ENCODE measurements at regions not wholly inside any gene's neighbourhood (a gene's known extent, or its start where the extent isn't known, plus 50 kb on each side); places are given as distances from the start of the nearest gene placed in this dataset.

GRCh38 chr1:30478283-30478682 is 245.1 kb downstream of the MATN1 start:
- H2AFZ ChIP-seq (ENCODE audit: low read depth, low read length, poor library complexity, severe bottlenecking): no peak overlapping the region
- ATAC-seq (no peak), DNase-seq (ENCODE audit: low read depth, low spot score) (no peak)
- H3K9me3 ChIP-seq (ENCODE audit: control insufficient read depth in 1 of 2, insufficient read depth in 1 of 2, low read depth in 1 of 2, low read length in 2 of 2): peaks cover 14 to 23% of the 10 kb centered on the region in 2 experiments; a peak in 2 of 4 replicates
- no TSS peak for BruUV-seq (replicated peaks)
- ChIA-PET RAD21 (ENCODE audit: low non-redundant PET in 1 of 2, low total read pairs in 2 of 2, uncharacterized antibody in 2 of 2, unreplicated experiment in 2 of 2) (no interaction called here), CTCF (no interaction called here), POLR2A (no interaction called here)
- H3K27me3 ChIP-seq (ENCODE audit: insufficient read depth, low read length): peaks cover 11% of the 10 kb centered on the region
- no peak overlapping the region for H3K27ac ChIP-seq (ENCODE audit: low read depth, low read length)
- H3K9ac ChIP-seq (ENCODE audit: low read length): no peak overlapping the region
- no peaks in the 10 kb centered on the region for H3K4me1 ChIP-seq (ENCODE audit: control insufficient read depth in 1 of 2, insufficient read depth in 2 of 2, low read length in 2 of 2)
- intact Hi-C loops (cut with micrococcal nuclease): no loop called here
- H3K79me2 ChIP-seq (ENCODE audit: insufficient read depth, low read length): no peaks in the 10 kb centered on the region
- TF ChIP-seq, protein P1, sequence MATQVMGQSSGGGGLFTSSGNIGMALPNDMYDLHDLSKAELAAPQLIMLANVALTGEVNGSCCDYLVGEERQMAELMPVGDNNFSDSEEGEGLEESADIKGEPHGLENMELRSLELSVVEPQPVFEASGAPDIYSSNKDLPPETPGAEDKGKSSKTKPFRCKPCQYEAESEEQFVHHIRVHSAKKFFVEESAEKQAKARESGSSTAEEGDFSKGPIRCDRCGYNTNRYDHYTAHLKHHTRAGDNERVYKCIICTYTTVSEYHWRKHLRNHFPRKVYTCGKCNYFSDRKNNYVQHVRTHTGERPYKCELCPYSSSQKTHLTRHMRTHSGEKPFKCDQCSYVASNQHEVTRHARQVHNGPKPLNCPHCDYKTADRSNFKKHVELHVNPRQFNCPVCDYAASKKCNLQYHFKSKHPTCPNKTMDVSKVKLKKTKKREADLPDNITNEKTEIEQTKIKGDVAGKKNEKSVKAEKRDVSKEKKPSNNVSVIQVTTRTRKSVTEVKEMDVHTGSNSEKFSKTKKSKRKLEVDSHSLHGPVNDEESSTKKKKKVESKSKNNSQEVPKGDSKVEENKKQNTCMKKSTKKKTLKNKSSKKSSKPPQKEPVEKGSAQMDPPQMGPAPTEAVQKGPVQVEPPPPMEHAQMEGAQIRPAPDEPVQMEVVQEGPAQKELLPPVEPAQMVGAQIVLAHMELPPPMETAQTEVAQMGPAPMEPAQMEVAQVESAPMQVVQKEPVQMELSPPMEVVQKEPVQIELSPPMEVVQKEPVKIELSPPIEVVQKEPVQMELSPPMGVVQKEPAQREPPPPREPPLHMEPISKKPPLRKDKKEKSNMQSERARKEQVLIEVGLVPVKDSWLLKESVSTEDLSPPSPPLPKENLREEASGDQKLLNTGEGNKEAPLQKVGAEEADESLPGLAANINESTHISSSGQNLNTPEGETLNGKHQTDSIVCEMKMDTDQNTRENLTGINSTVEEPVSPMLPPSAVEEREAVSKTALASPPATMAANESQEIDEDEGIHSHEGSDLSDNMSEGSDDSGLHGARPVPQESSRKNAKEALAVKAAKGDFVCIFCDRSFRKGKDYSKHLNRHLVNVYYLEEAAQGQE (IDR thresholded peaks at IDR 0.05; ENCODE audit: low read depth): no peak
- TF ChIP-seq, protein P2, sequence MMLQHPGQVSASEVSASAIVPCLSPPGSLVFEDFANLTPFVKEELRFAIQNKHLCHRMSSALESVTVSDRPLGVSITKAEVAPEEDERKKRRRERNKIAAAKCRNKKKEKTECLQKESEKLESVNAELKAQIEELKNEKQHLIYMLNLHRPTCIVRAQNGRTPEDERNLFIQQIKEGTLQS (IDR thresholded peaks at IDR 0.05): no peak
- no peak for TF ChIP-seq POLR2A (IDR thresholded peaks at IDR 0.05; ENCODE audit: borderline replicate concordance, extremely low read depth, insufficient read depth, insufficient read length)
- TF ChIP-seq, protein P3, sequence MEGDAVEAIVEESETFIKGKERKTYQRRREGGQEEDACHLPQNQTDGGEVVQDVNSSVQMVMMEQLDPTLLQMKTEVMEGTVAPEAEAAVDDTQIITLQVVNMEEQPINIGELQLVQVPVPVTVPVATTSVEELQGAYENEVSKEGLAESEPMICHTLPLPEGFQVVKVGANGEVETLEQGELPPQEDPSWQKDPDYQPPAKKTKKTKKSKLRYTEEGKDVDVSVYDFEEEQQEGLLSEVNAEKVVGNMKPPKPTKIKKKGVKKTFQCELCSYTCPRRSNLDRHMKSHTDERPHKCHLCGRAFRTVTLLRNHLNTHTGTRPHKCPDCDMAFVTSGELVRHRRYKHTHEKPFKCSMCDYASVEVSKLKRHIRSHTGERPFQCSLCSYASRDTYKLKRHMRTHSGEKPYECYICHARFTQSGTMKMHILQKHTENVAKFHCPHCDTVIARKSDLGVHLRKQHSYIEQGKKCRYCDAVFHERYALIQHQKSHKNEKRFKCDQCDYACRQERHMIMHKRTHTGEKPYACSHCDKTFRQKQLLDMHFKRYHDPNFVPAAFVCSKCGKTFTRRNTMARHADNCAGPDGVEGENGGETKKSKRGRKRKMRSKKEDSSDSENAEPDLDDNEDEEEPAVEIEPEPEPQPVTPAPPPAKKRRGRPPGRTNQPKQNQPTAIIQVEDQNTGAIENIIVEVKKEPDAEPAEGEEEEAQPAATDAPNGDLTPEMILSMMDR (IDR thresholded peaks at IDR 0.05 in 2 of 3, conservative IDR thresholded peaks at IDR 0.05 in 1 of 3; ENCODE audit: borderline replicate concordance in 1 of 3, insufficient read depth in 1 of 3, low read depth in 2 of 3, low read length in 2 of 3): no peak
- TF ChIP-seq YY1 (IDR thresholded peaks at IDR 0.05; ENCODE audit: extremely low read depth, insufficient replicate concordance, low read depth, low read length): no peak
- no peak for TF ChIP-seq POLR2AphosphoS5 (IDR thresholded peaks at IDR 0.05; ENCODE audit: low read depth, low read length)
- TF ChIP-seq ZFX (IDR thresholded peaks at IDR 0.05): no peak
- no peak for TF ChIP-seq CEBPB (IDR thresholded peaks at IDR 0.05; ENCODE audit: low read depth)
- H3K4me3 ChIP-seq (replicated peaks in 1 of 2; ENCODE audit: low read depth in 1 of 2, low read length in 2 of 2): no peak overlapping the region
- no peaks in the 10 kb centered on the region for H3K36me3 ChIP-seq (ENCODE audit: control insufficient read depth in 1 of 2, insufficient read depth in 2 of 2, low read length in 2 of 2)
- no peaks in the 10 kb centered on the region for H3K9me2 ChIP-seq (ENCODE audit: insufficient read depth)
- H3K4me2 ChIP-seq (ENCODE audit: low read length): no peak overlapping the region
- H4K20me1 ChIP-seq (ENCODE audit: insufficient read depth): no peaks in the 10 kb centered on the region

All from HCT116 (cell line).